NCI-H524 treated with DMSO at 0.1 percent for 48 hours (cell line): ENCODE measurements at regions not wholly inside any gene's neighbourhood (a gene's known extent, or its start where the extent isn't known, plus 50 kb on each side); places are given as distances from the start of the nearest gene placed in this dataset.
"Not testable (repeated sequence)": the region's sequence is repeated elsewhere in the genome, so short reads cannot be mapped to it uniquely, and the experiment has no call there.

ENCODE experiments used
- DNase-seq: peaks from one replicate; lab custom pipeline; 2025; lab: John Stamatoyannopoulos, UW

DNA sequence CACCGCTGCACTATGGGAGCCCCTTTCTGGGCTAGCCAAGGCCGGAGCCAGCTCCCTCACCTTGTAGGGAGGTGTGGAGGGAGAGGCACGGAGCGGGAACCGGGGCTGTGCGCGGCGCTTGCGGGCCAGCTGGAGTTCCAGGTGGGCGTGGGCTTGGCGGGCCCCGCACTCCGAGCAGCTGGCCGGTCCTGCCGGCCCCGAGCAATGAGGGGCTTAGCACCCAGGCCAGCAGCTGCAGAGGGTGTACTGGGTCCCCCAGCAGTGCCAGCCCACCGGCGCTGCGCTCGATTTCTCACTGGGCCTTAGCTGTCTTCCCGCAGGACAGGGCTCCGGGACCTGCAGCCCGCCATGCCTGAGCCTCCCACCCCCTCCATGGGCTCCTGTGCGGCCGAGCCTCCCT is 53.3 kb upstream of the NID2 start:
- not testable (repeated sequence) for DNase-seq

- DNase-seq = no peak
Observed at GRCh38 chr14:52121441-52121840, 52.6 kb upstream of the NID2 start.

- DNase-seq = no peak
Observed at GRCh38 chr14:52119030-52119429, 50.2 kb upstream of the NID2 start.
